Panc1 (cell line): ENCODE measurements at regions not wholly inside any gene's neighbourhood (a gene's known extent, or its start where the extent isn't known, plus 50 kb on each side); places are given as distances from the start of the nearest gene placed in this dataset.

Source experiments
- ATAC-seq: fragments of 200-7000 bp; cut with Tn5 transposase; 2 replicates; pipeline ENCODE4 v1.9.1; 2020; ENCODE audit warnings: mild to moderate bottlenecking, moderate library complexity
- BruUV-seq: library from RNA; stranded (reverse); fragments of 400-500 nt; replicated peaks from 2 replicates; lab custom pipeline; 2021; lab: Mats Ljungman, UMichigan
- CTCF ChIA-PET: fragments of 300-600 bp; sonication (Branson Sonifier 250); formaldehyde crosslinking; loops from one replicate; lab custom pipeline; 2022; ENCODE audit warnings: antibody characterized with exemption; lab: Charles Lee
- POLR2A ChIA-PET: fragments of 300-600 bp; sonication (Branson Sonifier 250); formaldehyde crosslinking; loops from one replicate; lab custom pipeline; 2022; ENCODE audit warnings: antibody characterized with exemption; lab: Charles Lee
- DNase-seq: peaks from one replicate; pipeline ENCODE4 v3.0.0-alpha.2; 2010; ENCODE audit warnings: low read depth, low spot score
- H3K27ac ChIP-seq: 2 replicates; pipeline ENCODE4 v1.5.1; 2011; ENCODE audit warnings: mild to moderate bottlenecking, low read length, inconsistent platforms
- H3K27me3 ChIP-seq: fragments of 200-500 bp; sonication (Bioruptor generic); 2 replicates; pipeline ENCODE4 v1.6.0; 2014; ENCODE audit warnings: low read length, inconsistent platforms; ENCODE audit not compliant: control insufficient read depth, insufficient read depth
- H3K36me3 ChIP-seq: fragments of 200-500 bp; sonication (Bioruptor generic); 2 replicates; pipeline ENCODE4 v1.5.1; 2014; ENCODE audit warnings: inconsistent platforms, mild to moderate bottlenecking, low read length, moderate library complexity; ENCODE audit not compliant: control insufficient read depth, insufficient read depth
- H3K4me1 ChIP-seq: 2 replicates; pipeline ENCODE4 v1.5.1; 2011; ENCODE audit warnings: inconsistent platforms, mild to moderate bottlenecking, low read length, moderate library complexity; ENCODE audit not compliant: control insufficient read depth, insufficient read depth
- H3K4me3 ChIP-seq, 2 experiments: 2 replicates each; pipeline ENCODE4 v1.5.1; 2011 to 2012; ENCODE audit warnings: low read depth in 2 of 2, low read length in 2 of 2, mild to moderate bottlenecking in 2 of 2, inconsistent platforms in 1 of 2, moderate library complexity in 1 of 2
- H3K9me3 ChIP-seq: fragments of 200-500 bp; sonication (Bioruptor generic); 2 replicates; pipeline ENCODE4 v1.5.1; 2014; ENCODE audit warnings: low read depth, mild to moderate bottlenecking, inconsistent platforms, low read length, moderate library complexity; ENCODE audit not compliant: control insufficient read depth, insufficient read depth
- CTCF ChIP-seq: fragments of 450-650 bp; IDR thresholded peaks from 2 replicates; pipeline ENCODE4 v1.5.1; 2017; ENCODE audit warnings: mild to moderate bottlenecking
- POLR2AphosphoS5 ChIP-seq: IDR thresholded peaks from 2 replicates; pipeline ENCODE4 v1.6.1; 2012; ENCODE audit warnings: mild to moderate bottlenecking, low read depth, low read length, moderate library complexity
- REST ChIP-seq, 2 experiments: IDR thresholded peaks; 2 replicates each; pipeline ENCODE4 v1.6.1; 2011 to 2012; ENCODE audit warnings: low read depth in 2 of 2, control low read depth in 1 of 2, low read length in 1 of 2, mild to moderate bottlenecking in 1 of 2, moderate library complexity in 1 of 2; ENCODE audit not compliant: insufficient read depth in 1 of 2
- SIN3A ChIP-seq: IDR thresholded peaks from 2 replicates; pipeline ENCODE4 v1.6.1; 2012; ENCODE audit warnings: low read depth, mild to moderate bottlenecking, low read length, moderate library complexity, borderline replicate concordance; ENCODE audit not compliant: insufficient read depth
- TCF7L2 ChIP-seq: IDR thresholded peaks from 2 replicates; pipeline ENCODE4 v1.6.1; 2011; ENCODE audit warnings: mild to moderate bottlenecking, low read depth, low read length, inconsistent platforms
- in situ Hi-C: cut with HindIII; loops from 2 replicates; pipeline ENCODE4 v1.10.0; 2016; ENCODE audit warnings: low sequenced_read_pairs, low pct_unique_long_range_greater_than_20kb
- intact Hi-C: fragments of 100-400 bp; cut with micrococcal nuclease; formaldehyde crosslinking; loops from one replicate; pipeline ENCODE4 v1.10.0; 2022; ENCODE audit not compliant: unreplicated experiment

GRCh38 chr2:56127010-56127409 is 56.8 kb upstream of the CCDC85A start:
- ChIA-PET POLR2A (interaction anchor here (0.5 kb wide), 1 partner anchor 1550 kb away, joined by 5 read pairs; no protein-coding TSS in a partner anchor), CTCF (no interaction called here)
- Histone ChIP-seq H3K27me3 (0 out of 2 replicates have a peak, but pooled peaks cover 3% of the 10 kb centered on the region), H3K4me1 (no peaks in the 10 kb centered on the region), H3K27ac (no peak overlapping the region), H3K9me3 (no peaks in the 10 kb centered on the region), H3K4me3 (no peak overlapping the region), H3K36me3 (no peaks in the 10 kb centered on the region)
- intact Hi-C loops (loop anchor here (10.0 kb wide), 1 partner anchor 102 kb away; no protein-coding TSS in a partner anchor), in situ Hi-C loops (no loop called here)
- ATAC-seq (no peak), DNase-seq (no peak)
- no peak for TF ChIP-seq POLR2AphosphoS5
- TF ChIP-seq SIN3A: no peak
- no peak for TF ChIP-seq REST (IDR thresholded peaks at IDR 0.05; ENCODE audit: insufficient read depth in 1 of 2, low read depth in 2 of 2, low read length in 1 of 2)
- no peak for TF ChIP-seq TCF7L2
- BruUV-seq: no TSS peak

- DNase-seq: no peak
- no peaks in the 10 kb centered on the region for H3K36me3 ChIP-seq
- ATAC-seq: no peak
- H3K4me3 ChIP-seq: no peak overlapping the region
- no peak overlapping the region for H3K27ac ChIP-seq
- intact Hi-C loops: loop anchor here (10.0 kb wide), 1 partner anchor 103 kb away; no protein-coding TSS in a partner anchor
- in situ Hi-C loops: no loop called here
- TF ChIP-seq CTCF (no peak), REST (IDR thresholded peaks at IDR 0.05; ENCODE audit: insufficient read depth in 1 of 2, low read depth in 2 of 2, low read length in 1 of 2) (no peak)
- H3K27me3 ChIP-seq: 0 out of 2 replicates have a peak, but pooled peaks cover 3% of the 10 kb centered on the region
- no TSS peak for BruUV-seq
- H3K4me1 ChIP-seq: no peaks in the 10 kb centered on the region
- ChIA-PET POLR2A (interaction anchor here (0.5 kb wide), 1 partner anchor 1549 kb away, joined by 5 read pairs; no protein-coding TSS in a partner anchor), CTCF (no interaction called here)
- H3K9me3 ChIP-seq: no peaks in the 10 kb centered on the region
Observed at GRCh38 chr2:56127463-56128152, 56.2 kb upstream of the CCDC85A start.
